ENCODE measurements at regions not wholly inside any gene's neighbourhood (a gene's known extent, or its start where the extent isn't known, plus 50 kb on each side); places are given as distances from the start of the nearest gene placed in this dataset.

- H3K4me3 ChIP-seq (replicated peaks; ENCODE audit: insufficient read depth, low read length) = no peak overlapping the region
- H3K27ac ChIP-seq (replicated peaks) = no peak overlapping the region
- TF ChIP-seq POLR2AphosphoS5 (IDR thresholded peaks at IDR 0.05; ENCODE audit: low read depth) (no peak), CTCF (IDR thresholded peaks at IDR 0.05; ENCODE audit: insufficient read depth, low read length) (no peak), GABPA (IDR thresholded peaks at IDR 0.05; ENCODE audit: low read depth) (no peak), SPI1 (IDR thresholded peaks at IDR 0.05; ENCODE audit: borderline replicate concordance, low read depth) (no peak), REST (IDR thresholded peaks at IDR 0.05; ENCODE audit: insufficient replicate concordance, low read depth) (no peak)
- no peak for DNase-seq (ENCODE audit: low read depth in 1 of 2, low spot score in 1 of 2)
- H3K27me3 ChIP-seq (ENCODE audit: insufficient read depth, poor library complexity, severe bottlenecking) = no peaks in the 10 kb centered on the region
Observed at GRCh38 chr11:45551191-45551713, 114.2 kb downstream of the CHST1 start.

GRCh38 chr11:45549257-45549656, 116.2 kb downstream of the CHST1 start:
- DNase-seq (ENCODE audit: low read depth in 1 of 2, low spot score in 1 of 2) = no peak
- no peaks in the 10 kb centered on the region for H3K27me3 ChIP-seq (ENCODE audit: insufficient read depth, poor library complexity, severe bottlenecking)
- TF ChIP-seq SPI1 (IDR thresholded peaks at IDR 0.05; ENCODE audit: borderline replicate concordance, low read depth) (no peak), CTCF (IDR thresholded peaks at IDR 0.05; ENCODE audit: insufficient read depth, low read length) (no peak), POLR2AphosphoS5 (IDR thresholded peaks at IDR 0.05; ENCODE audit: low read depth) (no peak), GABPA (IDR thresholded peaks at IDR 0.05; ENCODE audit: low read depth) (no peak)

GRCh38 chr11:45546366-45546765, 119.1 kb downstream of the CHST1 start:
- TF ChIP-seq SPI1 (IDR thresholded peaks at IDR 0.05; ENCODE audit: borderline replicate concordance, low read depth) (no peak), REST (IDR thresholded peaks at IDR 0.05; ENCODE audit: insufficient replicate concordance, low read depth) (no peak), POLR2AphosphoS5 (IDR thresholded peaks at IDR 0.05; ENCODE audit: low read depth) (no peak), GABPA (IDR thresholded peaks at IDR 0.05; ENCODE audit: low read depth) (no peak), CTCF (IDR thresholded peaks at IDR 0.05; ENCODE audit: insufficient read depth, low read length) (no peak)
- Histone ChIP-seq H3K27me3 (ENCODE audit: insufficient read depth, poor library complexity, severe bottlenecking) (no peaks in the 10 kb centered on the region), H3K4me3 (replicated peaks; ENCODE audit: insufficient read depth, low read length) (no peak overlapping the region), H3K27ac (replicated peaks) (no peak overlapping the region)
- DNase-seq (ENCODE audit: low read depth in 1 of 2, low spot score in 1 of 2) = no peak

More at GRCh38 chr11:45549257-45549656, 116.2 kb downstream of the CHST1 start:
- H3K4me3 ChIP-seq (replicated peaks; ENCODE audit: insufficient read depth, low read length) = no peak overlapping the region
- no peak overlapping the region for H3K27ac ChIP-seq (replicated peaks)

- Histone ChIP-seq H3K27ac (replicated peaks) (no peak overlapping the region), H3K4me3 (replicated peaks; ENCODE audit: insufficient read depth, low read length) (no peak overlapping the region), H3K27me3 (ENCODE audit: insufficient read depth, poor library complexity, severe bottlenecking) (no peaks in the 10 kb centered on the region)
- TF ChIP-seq REST (IDR thresholded peaks at IDR 0.05; ENCODE audit: insufficient replicate concordance, low read depth) (no peak), POLR2AphosphoS5 (IDR thresholded peaks at IDR 0.05; ENCODE audit: low read depth) (no peak), SPI1 (IDR thresholded peaks at IDR 0.05; ENCODE audit: borderline replicate concordance, low read depth) (no peak), GABPA (IDR thresholded peaks at IDR 0.05; ENCODE audit: low read depth) (no peak), CTCF (IDR thresholded peaks at IDR 0.05; ENCODE audit: insufficient read depth, low read length) (no peak)
- no peak for DNase-seq (ENCODE audit: low read depth in 1 of 2, low spot score in 1 of 2)
Observed at GRCh38 chr11:45544826-45545225, 120.6 kb downstream of the CHST1 start.

Measured in HL-60 (cell line).